H1 (cell line): ENCODE measurements at regions not wholly inside any gene's neighbourhood (a gene's known extent, or its start where the extent isn't known, plus 50 kb on each side); places are given as distances from the start of the nearest gene placed in this dataset.
"Not testable (repeated sequence)": the region's sequence is repeated elsewhere in the genome, so short reads cannot be mapped to it uniquely, and the experiment has no call there.

ENCODE experiments used
- CTCF ChIA-PET: fragments of 300-600 bp; sonication (Branson Sonifier 250); formaldehyde crosslinking; loops from one replicate; lab custom pipeline; 2021; ENCODE audit not compliant: partially characterized antibody; lab: Charles Lee
- POLR2A ChIA-PET: fragments of 300-600 bp; sonication (Branson Sonifier 250); formaldehyde crosslinking; loops from one replicate; lab custom pipeline; 2021; ENCODE audit warnings: inconsistent platforms; ENCODE audit not compliant: partially characterized antibody; lab: Charles Lee
- DNase-seq, 2 experiments: peaks; one replicate each; pipeline versions ENCODE4 v3.0.0 to v3.0.0-alpha.2; 2010 to 2022; ENCODE audit warnings: low spot score in 2 of 2, low read depth in 1 of 2, mixed read lengths in 1 of 2
- FAIRE-seq: peaks from 2 replicates; lab custom pipeline; 2011; peaks lifted over from hg19 to GRCh38; lab: Jason Lieb, UNC
- H2AFZ ChIP-seq: 2 replicates; pipeline ENCODE4 v1.8.1; 2012; ENCODE audit warnings: low read length, inconsistent platforms
- H2AK5ac ChIP-seq: 2 replicates; pipeline ENCODE4 v1.6.1; 2013; ENCODE audit warnings: low read depth, low read length
- H2BK120ac ChIP-seq: replicated peaks from 2 replicates; pipeline ENCODE3; 2013; ENCODE audit warnings: low read depth, low read length, inconsistent platforms
- H2BK12ac ChIP-seq: 2 replicates; pipeline ENCODE4 v1.6.1; 2013; ENCODE audit warnings: low read depth, low read length
- H2BK15ac ChIP-seq: 2 replicates; pipeline ENCODE4 v1.6.1; 2013; ENCODE audit warnings: low read length
- H2BK20ac ChIP-seq: 2 replicates; pipeline ENCODE4 v1.6.1; 2013; ENCODE audit warnings: low read length
- H2BK5ac ChIP-seq: 2 replicates; pipeline ENCODE4 v1.6.1; 2013; ENCODE audit warnings: low read depth, low read length
- H3K14ac ChIP-seq: 2 replicates; pipeline ENCODE4 v1.6.1; 2013; ENCODE audit warnings: inconsistent platforms; ENCODE audit not compliant: insufficient read length
- H3K18ac ChIP-seq: 2 replicates; pipeline ENCODE4 v1.6.1; 2013; ENCODE audit warnings: low read length; ENCODE audit errors: extremely low read depth
- H3K23ac ChIP-seq: 2 replicates; pipeline ENCODE4 v1.6.1; 2013; ENCODE audit warnings: inconsistent platforms; ENCODE audit not compliant: insufficient read length
- H3K23me2 ChIP-seq: 2 replicates; pipeline ENCODE4 v1.6.1; 2013; ENCODE audit warnings: low read depth, low read length
- H3K27ac ChIP-seq: 2 replicates; pipeline ENCODE4 v1.6.1; 2011; ENCODE audit warnings: low read depth, low read length, inconsistent platforms
- H3K27me3 ChIP-seq, 4 experiments: replicated peaks in 1 of 4; 1 replicate in 1 of 4; 2 replicates in 3 of 4; pipeline versions ENCODE4 v1.6.1 to v1.8.1; 2011 to 2013; ENCODE audit warnings: low read length in 3 of 4, mild to moderate bottlenecking in 3 of 4, inconsistent platforms in 2 of 4, mixed read lengths in 2 of 4, moderate library complexity in 1 of 4; ENCODE audit not compliant: control insufficient read depth in 3 of 4, insufficient read depth in 3 of 4; ENCODE audit errors: extremely low read depth in 1 of 4
- H3K36me3 ChIP-seq, 4 experiments: 2 replicates each; pipeline versions ENCODE4 v1.6.1 to v1.8.1; 2011 to 2013; ENCODE audit warnings: mild to moderate bottlenecking in 4 of 4, low read length in 3 of 4, moderate library complexity in 2 of 4, control low read depth in 1 of 4, inconsistent platforms in 1 of 4; ENCODE audit not compliant: insufficient read depth in 4 of 4, control insufficient read depth in 2 of 4
- H3K4ac ChIP-seq: replicated peaks from 2 replicates; pipeline ENCODE3; 2013; ENCODE audit warnings: low read length, low read depth, mixed read lengths, inconsistent platforms; ENCODE audit not compliant: insufficient read length
- H3K4me1 ChIP-seq, 4 experiments: replicated peaks in 1 of 4; 1 replicate in 1 of 4; 2 replicates in 3 of 4; pipeline versions ENCODE4 v1.6.1 to v1.8.1; 2011 to 2013; ENCODE audit warnings: low read length in 3 of 4, inconsistent platforms in 2 of 4, mixed read lengths in 1 of 4; ENCODE audit not compliant: insufficient read depth in 4 of 4, control insufficient read depth in 3 of 4
- H3K4me2 ChIP-seq, 2 experiments: 2 replicates each; pipeline versions ENCODE4 v1.6.1 to v1.8.1; 2011 to 2013; ENCODE audit warnings: low read depth in 2 of 2, low read length in 2 of 2, control low read depth in 1 of 2, inconsistent platforms in 1 of 2, mild to moderate bottlenecking in 1 of 2; ENCODE audit not compliant: insufficient read depth in 1 of 2
- H3K4me3 ChIP-seq, 4 experiments: fragments of 200-600, 300-600 bp in 1 of 4; sonication (generic), shearing (Covaris generic), sonication (Bioruptor Twin) in 1 of 4; 2 replicates each; pipeline versions ENCODE4 v1.5.1 to v1.8.1; 2011 to 2016; ENCODE audit warnings: low read length in 4 of 4, low read depth in 3 of 4, control low read depth in 2 of 4, inconsistent platforms in 2 of 4, mild to moderate bottlenecking in 2 of 4, mixed read lengths in 1 of 4, moderate library complexity in 1 of 4; ENCODE audit not compliant: insufficient read depth in 2 of 4; ENCODE audit errors: extremely low read depth in 1 of 4
- H3K56ac ChIP-seq: replicated peaks from 2 replicates; pipeline ENCODE3; 2013; ENCODE audit warnings: low read depth, mild to moderate bottlenecking, mixed read lengths, low read length, inconsistent platforms; ENCODE audit not compliant: insufficient read length
- H3K79me1 ChIP-seq: 2 replicates; pipeline ENCODE4 v1.6.1; 2013; ENCODE audit warnings: low read depth, low read length, control low read depth
- H3K79me2 ChIP-seq, 2 experiments: 2 replicates each; pipeline versions ENCODE4 v1.6.1 to v1.8.1; 2012 to 2013; ENCODE audit warnings: low read length in 2 of 2, mild to moderate bottlenecking in 2 of 2, inconsistent platforms in 1 of 2; ENCODE audit not compliant: insufficient read depth in 2 of 2, control insufficient read depth in 1 of 2
- H3K9ac ChIP-seq, 4 experiments: replicated peaks in 1 of 4; 1 replicate in 1 of 4; 2 replicates in 3 of 4; pipeline versions ENCODE4 v1.6.1 to v1.8.1; 2011 to 2013; ENCODE audit warnings: low read depth in 3 of 4, low read length in 3 of 4, control low read depth in 2 of 4, mild to moderate bottlenecking in 2 of 4, moderate library complexity in 2 of 4, inconsistent platforms in 1 of 4; ENCODE audit errors: extremely low read depth in 1 of 4
- H3K9me3 ChIP-seq, 2 experiments: 2 replicates each; pipeline versions ENCODE4 v1.6.1 to v1.8.1; 2012 to 2013; ENCODE audit warnings: mild to moderate bottlenecking in 2 of 2, moderate library complexity in 2 of 2, control low read depth in 1 of 2, inconsistent platforms in 1 of 2, low read depth in 1 of 2, low read length in 1 of 2, mixed read lengths in 1 of 2; ENCODE audit not compliant: insufficient read depth in 2 of 2
- H4K20me1 ChIP-seq, 2 experiments: replicated peaks in 1 of 2; 2 replicates each; pipeline versions ENCODE3 to v1.8.1; 2011 to 2013; ENCODE audit warnings: inconsistent platforms in 2 of 2, low read length in 2 of 2, mild to moderate bottlenecking in 1 of 2; ENCODE audit not compliant: insufficient read depth in 2 of 2, control insufficient read depth in 1 of 2
- H4K5ac ChIP-seq: 2 replicates; pipeline ENCODE4 v1.6.1; 2013; ENCODE audit warnings: low read length, low read depth, mixed read lengths, inconsistent platforms; ENCODE audit not compliant: insufficient read length
- H4K8ac ChIP-seq: 2 replicates; pipeline ENCODE4 v1.8.0; 2013; ENCODE audit warnings: mild to moderate bottlenecking, moderate library complexity, low read length, inconsistent platforms; ENCODE audit not compliant: insufficient read depth; ENCODE audit errors: extremely low read depth
- H4K91ac ChIP-seq: replicated peaks from 2 replicates; pipeline ENCODE3; 2013; ENCODE audit warnings: low read length, mixed read lengths, inconsistent platforms; ENCODE audit not compliant: insufficient read length
- EZH2 ChIP-seq: fragments of 200-600 bp; sonication (generic); IDR thresholded peaks from 2 replicates; pipeline ENCODE4 v1.7.1; 2012; ENCODE audit warnings: low read depth, mild to moderate bottlenecking, moderate library complexity, low read length, inconsistent platforms; ENCODE audit not compliant: severe bottlenecking
- RNF2 ChIP-seq: fragments of 200-900, 300-1000 bp; sonication (generic); IDR thresholded peaks from 2 replicates; pipeline ENCODE4 v1.7.1; 2016; ENCODE audit warnings: borderline replicate concordance, low read depth, mild to moderate bottlenecking, antibody characterized with exemption, low read length; ENCODE audit not compliant: poor library complexity, severe bottlenecking; ENCODE audit errors: missing control alignments
- SUZ12 ChIP-seq: fragments of 200-600 bp; sonication (generic); IDR thresholded peaks from 2 replicates; pipeline ENCODE4 v1.6.1; 2012; ENCODE audit warnings: mild to moderate bottlenecking, inconsistent platforms, low read length, moderate library complexity, mixed read lengths
- WGBS, 2 experiments: shearing (Covaris generic) in 1 of 2; methylation state at CpG; one replicate each; pipeline versions ENCODE4 v1.1.6 to v1.1.7; 2013 to 2015; ENCODE audit warnings: low lambda C conversion rate in 2 of 2, mixed read lengths in 2 of 2, inconsistent platforms in 1 of 2, low coverage in 1 of 2, missing lambda C conversion rate in 1 of 2; ENCODE audit not compliant: insufficient replicate concordance in 2 of 2, insufficient coverage in 1 of 2, insufficient read length in 1 of 2; ENCODE audit errors: extremely low coverage in 1 of 2, missing lambda C conversion rate in 1 of 2; 5-methylcytosine and 5-hydroxymethylcytosine counted together

DNA sequence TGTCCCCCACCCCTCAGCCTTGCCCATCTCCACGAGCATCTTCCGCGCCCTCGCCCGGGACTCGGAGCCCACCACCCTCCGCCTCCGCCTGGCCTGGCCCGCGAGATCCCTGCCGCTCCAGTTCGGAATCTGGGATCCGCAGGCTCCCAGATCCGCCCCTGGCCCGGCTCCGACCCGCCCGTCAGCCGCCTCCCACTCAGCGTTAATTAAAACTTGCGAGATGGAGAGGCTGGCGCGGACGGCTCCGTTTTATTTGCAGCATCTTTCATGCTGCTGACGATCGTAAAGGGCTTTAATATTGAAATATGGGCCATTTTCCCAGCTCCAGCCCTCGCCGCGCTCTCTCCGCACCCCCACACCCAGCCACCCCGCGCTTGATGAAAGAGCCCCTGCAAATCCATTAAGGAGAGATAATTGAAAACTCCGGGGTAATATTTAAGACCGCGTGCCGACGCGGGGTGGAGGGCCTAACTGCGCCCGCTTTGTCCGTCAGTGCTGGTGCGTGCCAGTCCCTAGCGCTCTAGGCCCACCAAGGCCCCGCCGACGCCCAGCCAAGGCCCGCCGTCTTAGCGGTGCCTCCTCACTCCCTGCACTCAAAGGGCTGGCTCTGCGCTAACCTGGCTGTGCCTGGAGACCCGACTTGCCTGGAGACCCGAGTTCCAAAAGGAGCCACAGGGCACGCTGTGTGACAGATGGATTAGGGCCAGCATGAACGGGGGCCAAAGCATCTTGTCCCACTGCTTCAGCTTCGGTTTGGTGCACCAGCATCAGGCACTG, 53.4 kb downstream of the HOXC4 start:
- TF ChIP-seq RNF2 = peak; percentile 12
- TF ChIP-seq SUZ12 = peak; percentile 88
- peak; percentile 90 for TF ChIP-seq EZH2
- TF ChIP-seq, all 59 proteins: peak for 3; not testable (repeated sequence) for 56
- not testable (repeated sequence) for H3K56ac ChIP-seq, H3K9me3 ChIP-seq, H4K20me1 ChIP-seq, H3K79me2 ChIP-seq, H4K5ac ChIP-seq, H2BK12ac ChIP-seq, H3K79me1 ChIP-seq, H4K8ac ChIP-seq, H3K4me1 ChIP-seq, H3K23ac ChIP-seq, FAIRE-seq, H4K91ac ChIP-seq, H3K4me3 ChIP-seq, H3K36me3 ChIP-seq, H3K4ac ChIP-seq, H2AFZ ChIP-seq, H2BK5ac ChIP-seq, H3K9ac ChIP-seq, H3K14ac ChIP-seq, H2BK20ac ChIP-seq, H2AK5ac ChIP-seq, H3K18ac ChIP-seq, H2BK15ac ChIP-seq, H2BK120ac ChIP-seq, H3K23me2 ChIP-seq, H3K27ac ChIP-seq
- H3K27me3 ChIP-seq = peaks cover 46 to 68% (median 54%) of the 10 kb centered on the region in 4 experiments
- 14% methylated on average over 55 of the region's 56 CpGs; no CpG with 5 or more reads in 1 of the 2 experiments for WGBS, 2 experiments
- ChIA-PET CTCF (interaction anchor here (1.4 to 1.6 kb wide), 3 partner anchors 29 to 75 kb away, joined by 3 to 8 read pairs (median 4); partner anchors contain the start of gene HOXC5), POLR2A (interaction anchor here (0.7 kb wide), 1 partner anchor 19 kb away, joined by 3 read pairs; no protein-coding TSS in a partner anchor)
- H3K4me2 ChIP-seq = peak overlapping the region; percentile 9 to 42; a peak in 3 of 4 replicates
- DNase-seq = peak in 1 of 2 experiments; percentile 60
